Transverse colon (tissue), 4 donors: ENCODE measurements at regions not wholly inside any gene's neighbourhood (a gene's known extent, or its start where the extent isn't known, plus 50 kb on each side); places are given as distances from the start of the nearest gene placed in this dataset.

Experiments used
- DNase-seq: peaks from one replicate; pipeline ENCODE4 v3.0.0-alpha.2; 2019
- H3K27ac ChIP-seq, 4 donors: fragments of 200-600 bp; sonication (generic); 2 replicates each; pipeline ENCODE4 v1.5.1; 2016 to 2018; ENCODE audit warnings: inconsistent platforms in 4 of 4
- H3K27me3 ChIP-seq: fragments of 200-600 bp; sonication (generic); 2 replicates; pipeline ENCODE4 v1.5.1; 2017; ENCODE audit warnings: inconsistent platforms
- H3K36me3 ChIP-seq, 4 donors: fragments of 200-600 bp; sonication (generic); 2 replicates each; pipeline ENCODE4 v1.5.1; 2017 to 2019; ENCODE audit warnings: inconsistent platforms in 4 of 4
- H3K4me1 ChIP-seq, 4 donors: fragments of 200-600 bp; sonication (generic); 2 replicates each; pipeline ENCODE4 v1.5.1; 2017 to 2020; ENCODE audit warnings: inconsistent platforms in 4 of 4
- H3K4me3 ChIP-seq, 4 donors: fragments of 200-600 bp; sonication (generic); 1 replicate in 1 of 4; 2 replicates in 3 of 4; pipeline versions ENCODE4 v1.5.1 to v1.6.1; 2017 to 2019; ENCODE audit warnings: inconsistent platforms in 4 of 4
- H3K9me3 ChIP-seq, 2 donors: fragments of 200-600 bp; sonication (generic); 2 replicates each; pipeline ENCODE4 v1.5.1; 2017 to 2019; ENCODE audit warnings: inconsistent platforms in 2 of 2
- EP300 ChIP-seq: sonication (generic); formaldehyde crosslinking; IDR thresholded peaks from one replicate; pipeline ENCODE4 v1.6.1; 2017; ENCODE audit warnings: antibody characterized with exemption, low read depth
- POLR2A ChIP-seq: fragments of 450-650 bp; IDR thresholded peaks from one replicate; pipeline ENCODE4 v1.6.1; 2016; ENCODE audit warnings: antibody characterized with exemption, mild to moderate bottlenecking, moderate library complexity
- POLR2AphosphoS5 ChIP-seq, 3 donors: sonication (generic); formaldehyde crosslinking; IDR thresholded peaks; one replicate each; pipeline ENCODE4 v1.6.1; 2016; ENCODE audit warnings: antibody characterized with exemption in 3 of 3
- WGBS, 2 donors: methylation state at CpG; one replicate each; pipeline ENCODE4 v1.1.5; 2018; ENCODE audit warnings: low coverage in 1 of 2; 5-methylcytosine and 5-hydroxymethylcytosine counted together
- in situ Hi-C, 4 donors: fragments of 200-750 bp; cut with MboI; loops; one replicate each; pipeline versions ENCODE4 v1.15.0 to v1.15.1; 2017; ENCODE audit warnings: low sequenced_read_pairs in 3 of 4, low pct_ligation_motif_present in 1 of 4, low pct_unique_long_range_greater_than_20kb in 1 of 4
- intact Hi-C: fragments of 100-400 bp; cut with DNase I; formaldehyde crosslinking; loops from one replicate; pipeline ENCODE4 v1.15.1; 2023; ENCODE audit warnings: low total_unique reads
- TF ChIP-seq, protein P1 (sequence below), 5 experiments: fragments of 200-600 bp in 3 of 5; fragments of 450-650 bp in 2 of 5; sonication (generic) in 3 of 5; IDR thresholded peaks; 1 replicate in 2 of 5; 2 replicates in 3 of 5; pipeline ENCODE4 v1.5.1; 2016 to 2017; ENCODE audit warnings: antibody characterized with exemption in 5 of 5, inconsistent platforms in 3 of 5, mild to moderate bottlenecking in 2 of 5, moderate library complexity in 1 of 5

DNA sequence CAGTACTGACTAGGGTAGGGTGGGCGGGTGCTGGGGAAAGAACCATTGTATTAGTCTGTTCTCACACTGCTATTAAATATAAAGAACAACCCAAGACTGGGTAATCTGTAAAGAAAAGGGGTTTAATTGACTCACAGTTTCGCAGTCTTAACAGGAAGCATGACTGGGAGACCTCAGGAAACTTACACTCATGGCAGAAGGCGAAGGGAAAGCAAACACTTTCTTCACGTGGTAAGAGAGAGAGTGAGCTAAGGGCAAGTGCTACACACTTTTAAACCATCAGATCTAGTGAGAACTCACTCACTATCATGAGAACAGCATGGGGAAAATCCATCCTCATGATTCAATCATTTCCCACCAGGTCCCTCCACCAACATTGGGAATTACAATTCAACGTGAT lies 98.0 kb downstream of the OXSM start:
- H3K36me3 ChIP-seq = no peaks in the 10 kb centered on the region
- intact Hi-C loops (no loop called here), in situ Hi-C loops (no loop called here)
- H3K4me3 ChIP-seq = no peak overlapping the region
- no peaks in the 10 kb centered on the region for H3K27me3 ChIP-seq
- WGBS, 2 donors = 72 to 92% methylated on average over 4 to 5 of the region's 5 CpGs
- TF ChIP-seq POLR2AphosphoS5 (IDR thresholded peaks at IDR 0.05) (no peak), EP300 (no peak), POLR2A (no peak)
- TF ChIP-seq, protein P1, sequence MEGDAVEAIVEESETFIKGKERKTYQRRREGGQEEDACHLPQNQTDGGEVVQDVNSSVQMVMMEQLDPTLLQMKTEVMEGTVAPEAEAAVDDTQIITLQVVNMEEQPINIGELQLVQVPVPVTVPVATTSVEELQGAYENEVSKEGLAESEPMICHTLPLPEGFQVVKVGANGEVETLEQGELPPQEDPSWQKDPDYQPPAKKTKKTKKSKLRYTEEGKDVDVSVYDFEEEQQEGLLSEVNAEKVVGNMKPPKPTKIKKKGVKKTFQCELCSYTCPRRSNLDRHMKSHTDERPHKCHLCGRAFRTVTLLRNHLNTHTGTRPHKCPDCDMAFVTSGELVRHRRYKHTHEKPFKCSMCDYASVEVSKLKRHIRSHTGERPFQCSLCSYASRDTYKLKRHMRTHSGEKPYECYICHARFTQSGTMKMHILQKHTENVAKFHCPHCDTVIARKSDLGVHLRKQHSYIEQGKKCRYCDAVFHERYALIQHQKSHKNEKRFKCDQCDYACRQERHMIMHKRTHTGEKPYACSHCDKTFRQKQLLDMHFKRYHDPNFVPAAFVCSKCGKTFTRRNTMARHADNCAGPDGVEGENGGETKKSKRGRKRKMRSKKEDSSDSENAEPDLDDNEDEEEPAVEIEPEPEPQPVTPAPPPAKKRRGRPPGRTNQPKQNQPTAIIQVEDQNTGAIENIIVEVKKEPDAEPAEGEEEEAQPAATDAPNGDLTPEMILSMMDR (IDR thresholded peaks at IDR 0.05) = no peak
- no peaks in the 10 kb centered on the region for H3K4me1 ChIP-seq
- DNase-seq = no peak
- H3K27ac ChIP-seq = no peak overlapping the region
- no peaks in the 10 kb centered on the region for H3K9me3 ChIP-seq

DNA sequence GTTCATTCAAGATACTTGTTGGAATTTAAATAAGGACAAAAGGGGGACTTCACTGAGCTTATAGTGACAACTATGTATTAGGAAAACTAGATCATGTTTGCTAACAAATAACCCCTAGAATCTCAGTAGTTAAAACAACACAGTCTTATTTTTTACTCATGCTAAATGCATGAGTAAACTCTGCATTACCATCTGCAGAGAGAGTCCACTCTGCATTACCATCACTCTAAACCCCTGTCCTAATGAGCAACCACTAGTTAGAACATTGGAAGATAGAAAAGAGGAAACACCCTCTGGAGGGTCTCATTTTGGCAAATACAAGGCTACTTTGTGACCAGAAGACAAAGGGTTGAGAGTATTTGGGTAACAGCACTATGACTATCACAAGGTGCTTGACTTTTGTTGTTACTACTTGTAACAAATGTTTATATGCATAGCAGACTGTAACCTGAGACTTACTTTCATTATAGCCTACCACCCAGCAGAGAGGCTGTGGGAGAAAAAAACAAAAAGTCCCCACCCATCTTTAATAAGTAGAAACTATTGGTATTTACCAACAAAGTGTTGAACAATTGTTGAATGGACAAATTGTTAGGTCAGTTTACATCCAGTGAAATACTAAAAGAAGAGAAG lies 99.1 kb downstream of the OXSM start:
- in situ Hi-C loops (no loop called here), intact Hi-C loops (no loop called here)
- Histone ChIP-seq H3K4me1 (no peaks in the 10 kb centered on the region), H3K27me3 (no peaks in the 10 kb centered on the region), H3K27ac (no peak overlapping the region), H3K4me3 (no peak overlapping the region), H3K9me3 (no peaks in the 10 kb centered on the region), H3K36me3 (no peaks in the 10 kb centered on the region)
- TF ChIP-seq EP300 = no peak
- TF ChIP-seq POLR2AphosphoS5 (IDR thresholded peaks at IDR 0.05) = no peak
- TF ChIP-seq, protein P1 (IDR thresholded peaks at IDR 0.05) = no peak
- TF ChIP-seq POLR2A = no peak
- DNase-seq = no peak

GRCh38 chr3:25889525-25889917 lies 99.6 kb downstream of the OXSM start:
- H3K4me3 ChIP-seq = no peak overlapping the region
- in situ Hi-C loops = no loop called here
- no peaks in the 10 kb centered on the region for H3K4me1 ChIP-seq
- no peaks in the 10 kb centered on the region for H3K36me3 ChIP-seq
- DNase-seq = no peak
- no peak overlapping the region for H3K27ac ChIP-seq
- TF ChIP-seq POLR2A (no peak), EP300 (no peak), POLR2AphosphoS5 (IDR thresholded peaks at IDR 0.05) (no peak)
- TF ChIP-seq, protein P1 (IDR thresholded peaks at IDR 0.05) = no peak
- intact Hi-C loops = no loop called here
- 91% methylated on average over 2 of the region's 2 CpGs; no CpG with 5 or more reads in 1 of the 2 donors for WGBS, 2 donors
- H3K9me3 ChIP-seq = no peaks in the 10 kb centered on the region
- H3K27me3 ChIP-seq = no peaks in the 10 kb centered on the region

DNA sequence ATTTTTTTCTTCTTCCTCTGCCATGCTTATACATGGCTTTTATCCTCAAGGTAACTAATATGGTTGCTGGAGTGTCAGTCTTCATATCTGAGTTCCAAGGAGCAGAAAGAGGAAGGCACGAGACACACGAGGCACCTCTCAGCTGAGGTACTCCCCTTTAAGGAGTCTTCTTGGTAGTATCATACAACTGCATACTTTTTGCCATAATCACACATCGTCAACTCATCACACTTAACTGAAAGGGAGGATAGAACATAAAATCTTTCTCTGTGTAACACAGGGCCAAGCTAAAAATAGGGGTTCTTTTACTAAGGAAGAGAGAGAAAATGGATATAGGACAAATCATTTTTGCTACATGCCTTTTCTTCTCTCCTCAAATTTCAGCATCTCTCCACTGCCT lies 104.2 kb downstream of the OXSM start:
- no peak overlapping the region for H3K4me3 ChIP-seq
- H3K36me3 ChIP-seq = no peaks in the 10 kb centered on the region
- TF ChIP-seq EP300 = no peak
- TF ChIP-seq, protein P1 (IDR thresholded peaks at IDR 0.05) = no peak
- no peak for TF ChIP-seq POLR2AphosphoS5 (IDR thresholded peaks at IDR 0.05)
- TF ChIP-seq POLR2A = no peak
- intact Hi-C loops (no loop called here), in situ Hi-C loops (no loop called here)
- no peaks in the 10 kb centered on the region for H3K9me3 ChIP-seq
- no peak overlapping the region for H3K27ac ChIP-seq
- no peaks in the 10 kb centered on the region for H3K4me1 ChIP-seq
- no peak for DNase-seq
- no peaks in the 10 kb centered on the region for H3K27me3 ChIP-seq
- WGBS, 2 donors = 69 to 91% methylated on average over 2 to 3 of the region's 3 CpGs
